ENCODE measurements at regions not wholly inside any gene's neighbourhood (a gene's known extent, or its start where the extent isn't known, plus 50 kb on each side); places are given as distances from the start of the nearest gene placed in this dataset.

DNA sequence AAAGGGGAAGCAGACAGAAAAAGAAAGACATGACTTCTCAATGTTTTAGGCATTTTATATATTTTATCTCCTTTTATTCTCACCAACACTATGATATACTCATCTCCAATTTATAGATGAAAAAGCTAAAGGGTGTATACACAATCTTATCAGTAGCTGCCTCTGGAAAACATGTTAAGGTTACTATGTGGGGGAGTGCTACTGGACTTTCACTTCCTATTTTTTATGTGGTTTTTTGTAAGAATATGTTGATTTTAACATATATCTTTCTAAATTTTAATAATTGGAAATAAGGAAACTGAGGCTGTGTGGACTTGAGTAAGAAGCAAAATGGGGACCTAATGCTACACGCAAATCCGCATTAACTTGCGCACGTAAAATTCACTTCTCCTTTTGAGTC lies 99.6 kb upstream of the PDE3A start:
- DNase-seq (no peak), ATAC-seq (no peak)
- no peaks in the 10 kb centered on the region for H3K4me1 ChIP-seq (ENCODE audit: control insufficient read depth, insufficient read depth, low read length)
- H3K9me3 ChIP-seq (ENCODE audit: control insufficient read depth, low read length), result no peaks in the 10 kb centered on the region
- H3K27me3 ChIP-seq (ENCODE audit: control insufficient read depth, insufficient read depth), result no peaks in the 10 kb centered on the region
- WGBS, result 99% methylated on average over 4 of the region's 4 CpGs
- no peak overlapping the region for H3K4me3 ChIP-seq (ENCODE audit: low read length)
- intact Hi-C loops (cut with DNase I), result no loop called here
- H3K27ac ChIP-seq (ENCODE audit: low read length), result no peak overlapping the region

DNA sequence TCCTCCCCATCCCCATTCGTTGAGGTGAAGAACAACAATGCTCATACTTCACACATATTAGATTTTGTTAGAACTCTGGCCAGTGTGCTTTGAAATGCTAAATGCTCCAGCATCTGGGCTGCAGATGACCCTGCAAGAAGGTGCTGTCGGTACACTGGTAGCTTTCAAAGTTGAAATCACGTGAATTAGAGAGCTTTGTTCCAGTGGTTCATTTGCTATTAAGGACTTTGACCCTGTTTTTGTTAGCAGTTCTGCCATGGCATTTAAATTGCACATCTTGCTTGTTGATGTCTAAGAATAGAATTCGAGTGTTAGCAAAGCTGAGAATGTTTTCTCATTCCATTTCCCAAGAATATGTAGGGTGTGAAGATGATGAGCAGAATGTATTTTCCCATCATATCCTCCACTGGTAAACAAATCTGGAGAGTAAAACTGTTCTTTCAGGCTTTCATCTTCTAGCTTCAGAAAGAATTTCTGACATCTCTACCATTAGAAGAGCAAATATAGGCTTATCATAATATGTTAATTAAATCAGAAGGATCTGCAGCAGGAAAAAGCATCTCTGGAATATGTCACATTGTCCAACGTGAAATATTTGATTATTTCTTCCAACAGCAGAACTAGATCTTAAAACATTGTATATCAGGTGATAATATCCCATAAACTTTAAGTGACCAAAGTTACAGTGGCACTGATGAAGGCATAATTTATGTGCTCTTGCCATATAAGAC lies 98.8 kb upstream of the PDE3A start:
- H3K27ac ChIP-seq (ENCODE audit: low read length), result peak overlapping the region; percentile 67
- peaks cover 2% of the 10 kb centered on the region for H3K4me1 ChIP-seq (ENCODE audit: control insufficient read depth, insufficient read depth, low read length)
- ATAC-seq (no peak), DNase-seq (no peak)
- intact Hi-C loops (cut with DNase I), result loop anchor here in 1 of 4 donors (10.0 kb wide), 1 partner anchor 95 kb away; the partner anchor contains the start of gene PDE3A
- 52% methylated on average over 5 of the region's 5 CpGs for WGBS
- no peak overlapping the region for H3K4me3 ChIP-seq (ENCODE audit: low read length)
- H3K27me3 ChIP-seq (ENCODE audit: control insufficient read depth, insufficient read depth), result no peaks in the 10 kb centered on the region
- H3K9me3 ChIP-seq (ENCODE audit: control insufficient read depth, low read length), result no peaks in the 10 kb centered on the region

DNA sequence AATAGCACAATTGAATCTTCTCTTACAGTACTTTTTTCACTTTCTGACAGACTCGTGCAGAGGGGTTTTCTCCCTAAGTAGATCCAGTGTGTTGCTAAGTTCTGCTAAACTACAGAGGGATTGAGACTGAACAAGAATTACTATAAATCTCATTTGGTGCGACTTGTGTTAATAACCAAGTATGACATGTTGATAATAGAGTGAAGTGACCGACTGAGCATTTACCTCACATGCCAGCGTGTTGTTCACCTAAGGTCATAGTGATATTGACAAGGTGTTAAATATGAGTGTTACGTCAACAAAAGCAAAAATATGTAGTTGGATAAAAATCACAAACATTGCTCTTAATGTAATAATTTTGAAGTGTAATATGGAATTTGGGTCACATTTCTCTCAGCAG lies 97.8 kb upstream of the PDE3A start:
- Histone ChIP-seq H3K9me3 (ENCODE audit: control insufficient read depth, low read length) (no peaks in the 10 kb centered on the region), H3K4me3 (ENCODE audit: low read length) (no peak overlapping the region), H3K4me1 (ENCODE audit: control insufficient read depth, insufficient read depth, low read length) (peaks cover 2% of the 10 kb centered on the region), H3K27ac (ENCODE audit: low read length) (no peak overlapping the region), H3K27me3 (ENCODE audit: control insufficient read depth, insufficient read depth) (no peaks in the 10 kb centered on the region)
- intact Hi-C loops (cut with DNase I), result loop anchor here in 1 of 4 donors (10.0 kb wide), 1 partner anchor 94 kb away; the partner anchor contains the start of gene PDE3A
- no peak for DNase-seq
- ATAC-seq, result no peak
- 50% methylated on average over 5 of the region's 5 CpGs for WGBS

DNA sequence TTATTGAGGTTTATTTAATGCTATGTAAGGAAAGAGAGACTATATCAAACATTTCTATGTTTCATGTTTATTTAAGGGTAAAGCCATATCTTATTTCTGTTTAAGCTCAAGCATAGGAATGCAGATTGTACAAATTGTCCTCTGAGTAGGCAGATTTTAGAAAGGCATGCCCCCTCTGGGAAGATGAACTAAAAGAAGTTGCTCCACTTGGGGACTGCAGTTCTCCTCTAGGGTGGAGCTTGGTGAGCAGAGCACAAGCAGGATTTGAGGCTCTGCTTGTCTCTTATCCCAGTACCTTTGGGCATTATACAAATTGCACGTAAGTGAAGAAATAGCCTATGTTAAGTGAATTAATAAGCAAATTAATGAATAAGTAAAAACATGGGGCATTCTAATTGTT lies 96.2 kb upstream of the PDE3A start:
- intact Hi-C loops (cut with DNase I), result loop anchor here in 1 of 4 donors (10.0 kb wide), 1 partner anchor 93 kb away; the partner anchor contains the start of gene PDE3A
- Histone ChIP-seq H3K4me3 (ENCODE audit: low read length) (no peak overlapping the region), H3K27me3 (ENCODE audit: control insufficient read depth, insufficient read depth) (no peaks in the 10 kb centered on the region), H3K9me3 (ENCODE audit: control insufficient read depth, low read length) (peaks cover 2% of the 10 kb centered on the region), H3K27ac (ENCODE audit: low read length) (peak overlapping the region; percentile 23), H3K4me1 (ENCODE audit: control insufficient read depth, insufficient read depth, low read length) (peaks cover 4% of the 10 kb centered on the region)
- ATAC-seq (peak; percentile 42 to 44), DNase-seq (no peak)
- 58% methylated on average over 1 of the region's 1 CpG for WGBS

- peaks cover 4% of the 10 kb centered on the region for H3K4me1 ChIP-seq (ENCODE audit: control insufficient read depth, insufficient read depth, low read length)
- WGBS, result 35% methylated on average over 2 of the region's 2 CpGs
- no peak overlapping the region for H3K4me3 ChIP-seq (ENCODE audit: low read length)
- intact Hi-C loops (cut with DNase I), result loop anchor here in 1 of 4 donors (10.0 kb wide), 1 partner anchor 92 kb away; the partner anchor contains the start of gene PDE3A
- peaks cover 2% of the 10 kb centered on the region for H3K9me3 ChIP-seq (ENCODE audit: control insufficient read depth, low read length)
- H3K27ac ChIP-seq (ENCODE audit: low read length), result peak overlapping the region; percentile 37
- no peaks in the 10 kb centered on the region for H3K27me3 ChIP-seq (ENCODE audit: control insufficient read depth, insufficient read depth)
- DNase-seq (no peak), ATAC-seq (peak; percentile 86 to 87)
Measured at GRCh38 chr12:20272801-20273200, 95.5 kb upstream of the PDE3A start.

GRCh38 chr12:20274008-20274407 lies 94.3 kb upstream of the PDE3A start:
- Histone ChIP-seq H3K27ac (ENCODE audit: low read length) (peak overlapping the region; percentile 75), H3K27me3 (ENCODE audit: control insufficient read depth, insufficient read depth) (no peaks in the 10 kb centered on the region), H3K4me1 (ENCODE audit: control insufficient read depth, insufficient read depth, low read length) (peaks cover 4% of the 10 kb centered on the region), H3K9me3 (ENCODE audit: control insufficient read depth, low read length) (peaks cover 2% of the 10 kb centered on the region), H3K4me3 (ENCODE audit: low read length) (no peak overlapping the region)
- 46% methylated on average over 3 of the region's 3 CpGs for WGBS
- ATAC-seq, result peak; percentile 62 to 69
- intact Hi-C loops (cut with DNase I), result loop anchor here in 1 of 4 donors (10.0 kb wide), 1 partner anchor 91 kb away; the partner anchor contains the start of gene PDE3A
- peak in 1 of 3 donors; percentile 45 for DNase-seq

DNA sequence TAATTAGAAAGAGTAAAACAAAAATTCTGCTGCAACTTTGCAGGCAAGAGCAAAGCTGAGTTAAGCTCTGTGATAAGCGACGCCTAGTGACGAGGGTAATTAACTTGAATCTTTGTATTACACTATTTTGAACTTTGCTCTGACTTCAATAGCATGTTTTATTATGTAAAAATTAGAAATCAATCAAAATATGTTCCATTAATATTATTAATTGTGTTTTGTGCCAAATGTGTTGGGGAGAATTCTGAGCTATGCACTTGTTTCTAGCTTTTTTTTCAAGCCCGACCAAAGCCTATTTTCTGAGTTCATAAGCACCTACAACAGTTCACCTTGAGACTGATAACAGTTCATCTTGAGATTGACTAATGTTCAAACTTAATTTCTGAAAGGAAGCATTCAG lies 90.1 kb upstream of the PDE3A start:
- H3K4me3 ChIP-seq (ENCODE audit: low read length), result no peak overlapping the region
- intact Hi-C loops (cut with DNase I), result loop anchor here in 1 of 4 donors (10.0 kb wide), 1 partner anchor 87 kb away; the partner anchor contains the start of gene PDE3A

GRCh38 chr12:20280515-20280914 lies 87.8 kb upstream of the PDE3A start:
- intact Hi-C loops (cut with DNase I), result no loop called here
- H3K9me3 ChIP-seq (ENCODE audit: control insufficient read depth, low read length), result peaks cover 2% of the 10 kb centered on the region
- no peaks in the 10 kb centered on the region for H3K27me3 ChIP-seq (ENCODE audit: control insufficient read depth, insufficient read depth)
- 56% methylated on average over 3 of the region's 3 CpGs for WGBS
- DNase-seq (no peak), ATAC-seq (peak; percentile 54 to 76)
- H3K4me1 ChIP-seq (ENCODE audit: control insufficient read depth, insufficient read depth, low read length), result peaks cover 2% of the 10 kb centered on the region
- H3K27ac ChIP-seq (ENCODE audit: low read length), result no peak overlapping the region
- H3K4me3 ChIP-seq (ENCODE audit: low read length), result no peak overlapping the region

More for the DNA sequence above, 90.1 kb upstream of the PDE3A start:
- DNase-seq (no peak), ATAC-seq (no peak)
- WGBS, result 80% methylated on average over 4 of the region's 4 CpGs
- H3K4me1 ChIP-seq (ENCODE audit: control insufficient read depth, insufficient read depth, low read length), result peaks cover 4% of the 10 kb centered on the region
- no peaks in the 10 kb centered on the region for H3K27me3 ChIP-seq (ENCODE audit: control insufficient read depth, insufficient read depth)
- H3K9me3 ChIP-seq (ENCODE audit: control insufficient read depth, low read length), result peaks cover 2% of the 10 kb centered on the region
- H3K27ac ChIP-seq (ENCODE audit: low read length), result no peak overlapping the region

GRCh38 chr12:20282401-20282800 lies 85.9 kb upstream of the PDE3A start:
- DNase-seq (no peak), ATAC-seq (no peak)
- intact Hi-C loops (cut with DNase I), result no loop called here
- Histone ChIP-seq H3K4me1 (ENCODE audit: control insufficient read depth, insufficient read depth, low read length) (no peaks in the 10 kb centered on the region), H3K27ac (ENCODE audit: low read length) (no peak overlapping the region), H3K27me3 (ENCODE audit: control insufficient read depth, insufficient read depth) (no peaks in the 10 kb centered on the region), H3K9me3 (ENCODE audit: control insufficient read depth, low read length) (no peaks in the 10 kb centered on the region), H3K4me3 (ENCODE audit: low read length) (no peak overlapping the region)

DNA sequence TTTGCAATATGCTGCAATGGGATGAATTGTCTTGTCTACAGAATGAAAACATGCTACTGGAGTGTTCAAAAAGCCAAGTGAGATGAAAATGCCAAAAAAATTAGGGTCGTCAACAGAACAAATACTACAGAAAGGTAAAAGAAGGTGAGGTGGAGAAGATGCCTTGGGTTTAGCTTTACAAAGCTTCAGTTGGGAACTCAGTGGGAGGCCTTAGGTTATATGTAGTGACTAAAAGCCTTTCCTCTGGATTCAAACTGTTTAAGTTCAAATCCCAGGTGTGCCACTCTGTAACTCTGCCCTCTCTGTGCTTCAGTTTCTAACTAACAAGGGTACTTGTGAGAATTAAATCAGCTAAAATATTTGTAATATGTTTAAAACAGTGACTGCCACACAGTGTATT lies 84.9 kb upstream of the PDE3A start:
- Histone ChIP-seq H3K4me1 (ENCODE audit: control insufficient read depth, insufficient read depth, low read length) (no peaks in the 10 kb centered on the region), H3K9me3 (ENCODE audit: control insufficient read depth, low read length) (no peaks in the 10 kb centered on the region), H3K27me3 (ENCODE audit: control insufficient read depth, insufficient read depth) (no peaks in the 10 kb centered on the region), H3K27ac (ENCODE audit: low read length) (no peak overlapping the region), H3K4me3 (ENCODE audit: low read length) (no peak overlapping the region)
- WGBS, result 82% methylated on average over 1 of the region's 1 CpG
- DNase-seq (no peak), ATAC-seq (no peak)
- intact Hi-C loops (cut with DNase I), result no loop called here

- Histone ChIP-seq H3K27me3 (ENCODE audit: control insufficient read depth, insufficient read depth) (no peaks in the 10 kb centered on the region), H3K4me1 (ENCODE audit: control insufficient read depth, insufficient read depth, low read length) (no peaks in the 10 kb centered on the region), H3K4me3 (ENCODE audit: low read length) (no peak overlapping the region), H3K27ac (ENCODE audit: low read length) (no peak overlapping the region), H3K9me3 (ENCODE audit: control insufficient read depth, low read length) (no peaks in the 10 kb centered on the region)
- DNase-seq (no peak), ATAC-seq (no peak)
- intact Hi-C loops (cut with DNase I), result no loop called here
- WGBS, result 78% methylated on average over 1 of the region's 1 CpG
Measured at GRCh38 chr12:20289520-20289919, 78.8 kb upstream of the PDE3A start.
